CD14-positive monocyte (primary cell): ENCODE measurements at regions not wholly inside any gene's neighbourhood (a gene's known extent, or its start where the extent isn't known, plus 50 kb on each side); places are given as distances from the start of the nearest gene placed in this dataset.

Experiments used
- DNase-seq, 3 donors: peaks; one replicate each; pipeline ENCODE4 v3.0.0-alpha.2; 2011 to 2022
- H2AFZ ChIP-seq: 2 replicates; pipeline ENCODE4 v1.6.0; 2012; ENCODE audit warnings: mild to moderate bottlenecking, low read depth, low read length, inconsistent platforms; ENCODE audit not compliant: insufficient read depth, poor library complexity, severe bottlenecking
- H3K27ac ChIP-seq, 2 donors: 1 replicate in 1 of 2; 2 replicates in 1 of 2; pipeline ENCODE4 v1.5.1; 2012 to 2013; ENCODE audit warnings: low read length in 2 of 2, control low read depth in 1 of 2, inconsistent platforms in 1 of 2, low read depth in 1 of 2, mild to moderate bottlenecking in 1 of 2
- H3K27me3 ChIP-seq, 2 donors: one replicate each; pipeline versions ENCODE4 v1.6.0 to v1.6.1; 2011 to 2013; ENCODE audit warnings: low read length in 2 of 2; ENCODE audit not compliant: control insufficient read depth in 2 of 2, insufficient read depth in 2 of 2
- H3K36me3 ChIP-seq, 2 donors: replicated peaks in 1 of 2; 1 replicate in 1 of 2; 2 replicates in 1 of 2; pipeline versions ENCODE4 v1.5.1 to v1.6.1; 2012 to 2013; ENCODE audit warnings: low read length in 2 of 2, control low read depth in 1 of 2, inconsistent platforms in 1 of 2, mild to moderate bottlenecking in 1 of 2; ENCODE audit not compliant: insufficient read depth in 2 of 2, control insufficient read depth in 1 of 2
- H3K4me1 ChIP-seq, 2 donors: 1 replicate in 1 of 2; 2 replicates in 1 of 2; pipeline versions ENCODE4 v1.5.1 to v1.6.1; 2012 to 2013; ENCODE audit warnings: low read length in 2 of 2, control low read depth in 1 of 2, inconsistent platforms in 1 of 2, mild to moderate bottlenecking in 1 of 2, moderate library complexity in 1 of 2; ENCODE audit not compliant: insufficient read depth in 2 of 2, control insufficient read depth in 1 of 2
- H3K4me2 ChIP-seq: replicated peaks from 2 replicates; pipeline ENCODE3; 2012; ENCODE audit warnings: low read length, moderate library complexity, mild to moderate bottlenecking; ENCODE audit not compliant: poor library complexity, severe bottlenecking; ENCODE audit errors: extremely low read depth
- H3K4me3 ChIP-seq, 3 experiments: fragments of 200-600 bp in 1 of 3; sonication (generic) in 1 of 3; replicated peaks in 1 of 3; 1 replicate in 2 of 3; 2 replicates in 1 of 3; pipeline ENCODE4 v1.5.1; 2011 to 2013; ENCODE audit warnings: low read length in 3 of 3, mild to moderate bottlenecking in 3 of 3, control low read depth in 2 of 3, low read depth in 2 of 3, inconsistent platforms in 1 of 3, moderate library complexity in 1 of 3
- H3K79me2 ChIP-seq: 2 replicates; pipeline ENCODE4 v1.6.0; 2012; ENCODE audit warnings: mild to moderate bottlenecking, control low read depth, inconsistent platforms, low read length, moderate library complexity; ENCODE audit not compliant: insufficient read depth
- H3K9ac ChIP-seq: 2 replicates; pipeline ENCODE4 v1.6.0; 2017; ENCODE audit warnings: low read length, mild to moderate bottlenecking; ENCODE audit not compliant: insufficient read depth, poor library complexity, severe bottlenecking
- H3K9me3 ChIP-seq, 2 donors: replicated peaks in 1 of 2; 1 replicate in 1 of 2; 2 replicates in 1 of 2; pipeline versions ENCODE4 v1.5.1 to v1.6.1; 2012 to 2013; ENCODE audit warnings: low read length in 2 of 2, control low read depth in 1 of 2; ENCODE audit not compliant: control insufficient read depth in 1 of 2, insufficient read depth in 1 of 2
- H4K20me1 ChIP-seq: 2 replicates; pipeline ENCODE4 v1.6.0; 2012; ENCODE audit warnings: mild to moderate bottlenecking, low read length, control low read depth, moderate library complexity; ENCODE audit not compliant: insufficient read depth
- H3K27ac Mint-ChIP-seq, 7 donors: one replicate each; pipeline ENCODE4 v1.8.0; 2020; ENCODE audit warnings: mild to moderate bottlenecking in 7 of 7, mixed read lengths in 7 of 7, moderate library complexity in 6 of 7, inconsistent platforms in 2 of 7
- H3K27me3 Mint-ChIP-seq, 3 donors: one replicate each; pipeline ENCODE4 v1.8.0; 2021 to 2022; ENCODE audit warnings: low read depth in 3 of 3, mild to moderate bottlenecking in 3 of 3, mixed read lengths in 3 of 3, moderate library complexity in 3 of 3, inconsistent platforms in 1 of 3
- H3K36me3 Mint-ChIP-seq, 2 donors: one replicate each; pipeline ENCODE4 v1.8.0; 2020; ENCODE audit warnings: mixed read lengths in 2 of 2, inconsistent platforms in 1 of 2, mild to moderate bottlenecking in 1 of 2
- H3K4me1 Mint-ChIP-seq: one replicate; pipeline ENCODE4 v1.8.0; 2020; ENCODE audit warnings: mild to moderate bottlenecking, mixed read lengths
- H3K4me3 Mint-ChIP-seq, 2 donors: one replicate each; pipeline ENCODE4 v1.8.0; 2020; ENCODE audit warnings: mild to moderate bottlenecking in 2 of 2, mixed read lengths in 2 of 2, moderate library complexity in 1 of 2
- H3K9me3 Mint-ChIP-seq, 7 donors: one replicate each; pipeline ENCODE4 v1.8.0; 2020 to 2022; ENCODE audit warnings: mixed read lengths in 7 of 7, mild to moderate bottlenecking in 6 of 7, moderate library complexity in 6 of 7, inconsistent platforms in 2 of 7
- WGBS: methylation state at CpG from one replicate; pipeline ENCODE4 v1.1.5; 2013; ENCODE audit warnings: missing lambda C conversion rate; ENCODE audit not compliant: insufficient coverage; 5-methylcytosine and 5-hydroxymethylcytosine counted together
- intact Hi-C, 2 donors: fragments of 100-400 bp; cut with micrococcal nuclease; formaldehyde crosslinking; loops; one replicate each; pipeline versions ENCODE4 v1.15.0 to v1.15.1; 2023
- TF ChIP-seq, protein P1 (sequence below): fragments of 200-600 bp; IDR thresholded peaks from one replicate; pipeline ENCODE4 v1.8.0; 2022; ENCODE audit warnings: antibody characterized with exemption, mild to moderate bottlenecking

DNA sequence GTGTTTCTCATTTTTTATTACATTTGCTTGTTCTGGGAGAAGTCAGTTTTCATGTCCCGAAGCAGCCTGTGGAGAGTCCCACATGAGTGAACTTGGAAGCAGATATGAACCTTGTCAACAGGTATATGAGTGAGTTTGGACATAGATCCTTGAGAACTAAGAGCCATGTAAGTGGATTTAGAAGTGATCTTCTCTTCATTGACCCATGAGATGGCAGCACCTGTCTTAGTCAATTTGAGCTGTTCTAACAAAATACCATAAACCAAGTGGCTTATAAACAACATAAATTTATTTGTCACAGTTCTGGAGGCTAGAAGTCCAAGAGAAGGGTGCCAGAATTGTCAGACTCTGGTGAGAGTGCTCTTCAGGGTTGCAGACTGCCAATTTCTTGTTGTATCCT is 1043.8 kb downstream of the ADGRL3 start:
- 89% methylated on average over 1 of the region's 1 CpG for WGBS

DNA sequence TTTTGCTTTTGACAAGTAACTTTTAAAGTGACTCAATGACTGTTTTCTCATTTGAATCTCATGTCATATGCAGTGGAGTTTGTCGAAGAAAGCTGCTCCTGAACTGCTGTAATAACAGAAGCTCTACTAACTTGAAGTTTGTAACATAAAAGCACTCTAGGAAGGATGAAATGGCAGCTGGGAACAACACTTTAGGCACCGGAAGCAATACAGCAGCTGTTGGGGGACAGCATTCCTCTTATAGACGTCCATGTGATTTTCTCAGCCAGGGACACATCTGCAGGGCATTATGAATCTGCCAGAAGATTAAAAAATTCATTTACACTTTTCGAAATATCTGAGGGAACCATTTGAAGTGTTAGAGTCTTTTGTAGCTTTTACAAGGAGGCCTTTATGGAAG is 1035.8 kb downstream of the ADGRL3 start:
- no peak overlapping the region for H3K27ac ChIP-seq
- H2AFZ ChIP-seq: no peak overlapping the region
- no peaks in the 10 kb centered on the region for H3K27me3 ChIP-seq
- H3K36me3 Mint-ChIP-seq: no peaks in the 10 kb centered on the region
- no peaks in the 10 kb centered on the region for H3K9me3 ChIP-seq
- H3K36me3 ChIP-seq: no peaks in the 10 kb centered on the region
- H3K9ac ChIP-seq: no peak overlapping the region
- intact Hi-C loops: no loop called here
- H3K4me3 ChIP-seq: no peak overlapping the region
- H3K9me3 Mint-ChIP-seq: peaks cover 0 to 5% (median 0%) of the 10 kb centered on the region in 7 donors
- TF ChIP-seq, protein P1, sequence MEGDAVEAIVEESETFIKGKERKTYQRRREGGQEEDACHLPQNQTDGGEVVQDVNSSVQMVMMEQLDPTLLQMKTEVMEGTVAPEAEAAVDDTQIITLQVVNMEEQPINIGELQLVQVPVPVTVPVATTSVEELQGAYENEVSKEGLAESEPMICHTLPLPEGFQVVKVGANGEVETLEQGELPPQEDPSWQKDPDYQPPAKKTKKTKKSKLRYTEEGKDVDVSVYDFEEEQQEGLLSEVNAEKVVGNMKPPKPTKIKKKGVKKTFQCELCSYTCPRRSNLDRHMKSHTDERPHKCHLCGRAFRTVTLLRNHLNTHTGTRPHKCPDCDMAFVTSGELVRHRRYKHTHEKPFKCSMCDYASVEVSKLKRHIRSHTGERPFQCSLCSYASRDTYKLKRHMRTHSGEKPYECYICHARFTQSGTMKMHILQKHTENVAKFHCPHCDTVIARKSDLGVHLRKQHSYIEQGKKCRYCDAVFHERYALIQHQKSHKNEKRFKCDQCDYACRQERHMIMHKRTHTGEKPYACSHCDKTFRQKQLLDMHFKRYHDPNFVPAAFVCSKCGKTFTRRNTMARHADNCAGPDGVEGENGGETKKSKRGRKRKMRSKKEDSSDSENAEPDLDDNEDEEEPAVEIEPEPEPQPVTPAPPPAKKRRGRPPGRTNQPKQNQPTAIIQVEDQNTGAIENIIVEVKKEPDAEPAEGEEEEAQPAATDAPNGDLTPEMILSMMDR: no peak
- no peaks in the 10 kb centered on the region for H3K27me3 Mint-ChIP-seq
- no peak overlapping the region for H3K4me2 ChIP-seq
- no peak overlapping the region for H3K4me3 Mint-ChIP-seq
- no peaks in the 10 kb centered on the region for H3K79me2 ChIP-seq
- no peaks in the 10 kb centered on the region for H4K20me1 ChIP-seq
- no peaks in the 10 kb centered on the region for H3K4me1 ChIP-seq
- H3K4me1 Mint-ChIP-seq: no peaks in the 10 kb centered on the region
- DNase-seq: no peak
- 64% methylated on average over 3 of the region's 4 CpGs for WGBS
- H3K27ac Mint-ChIP-seq: no peak overlapping the region

More for the DNA sequence above, 1043.8 kb downstream of the ADGRL3 start:
- H3K4me3 ChIP-seq: no peak overlapping the region
- H3K27me3 ChIP-seq: no peaks in the 10 kb centered on the region
- Mint-ChIP-seq H3K9me3 (no peaks in the 10 kb centered on the region), H3K36me3 (no peaks in the 10 kb centered on the region), H3K27ac (no peak overlapping the region), H3K4me1 (no peaks in the 10 kb centered on the region), H3K4me3 (no peak overlapping the region), H3K27me3 (peaks cover 0 to 1% (median 0%) of the 10 kb centered on the region in 3 donors)
- no peaks in the 10 kb centered on the region for H4K20me1 ChIP-seq
- H3K36me3 ChIP-seq: no peaks in the 10 kb centered on the region
- intact Hi-C loops: no loop called here
- no peak overlapping the region for H3K9ac ChIP-seq
- H3K4me2 ChIP-seq: no peak overlapping the region
- DNase-seq: no peak
- no peaks in the 10 kb centered on the region for H3K79me2 ChIP-seq
- no peaks in the 10 kb centered on the region for H3K9me3 ChIP-seq
- H3K4me1 ChIP-seq: no peaks in the 10 kb centered on the region
- no peak overlapping the region for H2AFZ ChIP-seq
- TF ChIP-seq, protein P1: no peak
- H3K27ac ChIP-seq: no peak overlapping the region
